ENCODE measurements at regions not wholly inside any gene's neighbourhood (a gene's known extent, or its start where the extent isn't known, plus 50 kb on each side); places are given as distances from the start of the nearest gene placed in this dataset.

- Histone ChIP-seq H3K9ac (ENCODE audit: low read length) (no peak overlapping the region), H3K4me1 (ENCODE audit: control insufficient read depth, insufficient read depth, low read length) (no peaks in the 10 kb centered on the region), H3K27ac (ENCODE audit: low read depth, low read length) (no peak overlapping the region), H3K9me3 (ENCODE audit: control insufficient read depth, insufficient read depth, low read depth, low read length) (peaks cover 14% of the 10 kb centered on the region; the same call in 1 of the 2 replicates), H3K36me3 (ENCODE audit: control insufficient read depth, insufficient read depth, low read length) (no peaks in the 10 kb centered on the region), H3K4me3 (ENCODE audit: low read depth, low read length) (no peak overlapping the region), H3K27me3 (ENCODE audit: control insufficient read depth, insufficient read depth, low read length) (no peaks in the 10 kb centered on the region)
Measured at GRCh38 chr10:88172159-88172558, 308.7 kb downstream of the PTEN start.

- H3K27me3 ChIP-seq (ENCODE audit: control insufficient read depth, insufficient read depth, low read length), result no peaks in the 10 kb centered on the region
- no peak overlapping the region for H3K9ac ChIP-seq (ENCODE audit: low read length)
- no peaks in the 10 kb centered on the region for H3K4me1 ChIP-seq (ENCODE audit: control insufficient read depth, insufficient read depth, low read length)
- H3K4me3 ChIP-seq (ENCODE audit: low read depth, low read length), result no peak overlapping the region
- no peaks in the 10 kb centered on the region for H3K36me3 ChIP-seq (ENCODE audit: control insufficient read depth, insufficient read depth, low read length)
- peaks cover 1% of the 10 kb centered on the region; the same call in 1 of the 2 replicates for H3K9me3 ChIP-seq (ENCODE audit: control insufficient read depth, insufficient read depth, low read depth, low read length)
- no peak overlapping the region for H3K27ac ChIP-seq (ENCODE audit: low read depth, low read length)
Measured at GRCh38 chr10:88174391-88174790, 311.0 kb downstream of the PTEN start.

GRCh38 chr10:88178758-88179157, 315.3 kb downstream of the PTEN start:
- Histone ChIP-seq H3K9ac (ENCODE audit: low read length) (no peak overlapping the region), H3K27ac (ENCODE audit: low read depth, low read length) (no peak overlapping the region), H3K9me3 (ENCODE audit: control insufficient read depth, insufficient read depth, low read depth, low read length) (no peaks in the 10 kb centered on the region), H3K4me1 (ENCODE audit: control insufficient read depth, insufficient read depth, low read length) (no peaks in the 10 kb centered on the region), H3K36me3 (ENCODE audit: control insufficient read depth, insufficient read depth, low read length) (no peaks in the 10 kb centered on the region), H3K27me3 (ENCODE audit: control insufficient read depth, insufficient read depth, low read length) (no peaks in the 10 kb centered on the region), H3K4me3 (ENCODE audit: low read depth, low read length) (no peak overlapping the region)

GRCh38 chr10:88179831-88180230, 316.4 kb downstream of the PTEN start:
- Histone ChIP-seq H3K9ac (ENCODE audit: low read length) (no peak overlapping the region), H3K27me3 (ENCODE audit: control insufficient read depth, insufficient read depth, low read length) (no peaks in the 10 kb centered on the region), H3K27ac (ENCODE audit: low read depth, low read length) (no peak overlapping the region), H3K4me1 (ENCODE audit: control insufficient read depth, insufficient read depth, low read length) (no peaks in the 10 kb centered on the region), H3K36me3 (ENCODE audit: control insufficient read depth, insufficient read depth, low read length) (no peaks in the 10 kb centered on the region), H3K9me3 (ENCODE audit: control insufficient read depth, insufficient read depth, low read depth, low read length) (no peaks in the 10 kb centered on the region), H3K4me3 (ENCODE audit: low read depth, low read length) (no peak overlapping the region)

GRCh38 chr10:88181902-88182600, 318.6 kb downstream of the PTEN start:
- Histone ChIP-seq H3K36me3 (ENCODE audit: control insufficient read depth, insufficient read depth, low read length) (no peaks in the 10 kb centered on the region), H3K9me3 (ENCODE audit: control insufficient read depth, insufficient read depth, low read depth, low read length) (no peaks in the 10 kb centered on the region), H3K9ac (ENCODE audit: low read length) (no peak overlapping the region), H3K27me3 (ENCODE audit: control insufficient read depth, insufficient read depth, low read length) (no peaks in the 10 kb centered on the region), H3K4me1 (ENCODE audit: control insufficient read depth, insufficient read depth, low read length) (no peaks in the 10 kb centered on the region), H3K4me3 (ENCODE audit: low read depth, low read length) (no peak overlapping the region), H3K27ac (ENCODE audit: low read depth, low read length) (no peak overlapping the region)

GRCh38 chr10:88182601-88182930, 319.1 kb downstream of the PTEN start:
- H3K9ac ChIP-seq (ENCODE audit: low read length), result no peak overlapping the region
- no peaks in the 10 kb centered on the region for H3K9me3 ChIP-seq (ENCODE audit: control insufficient read depth, insufficient read depth, low read depth, low read length)
- H3K27ac ChIP-seq (ENCODE audit: low read depth, low read length), result no peak overlapping the region
- H3K4me3 ChIP-seq (ENCODE audit: low read depth, low read length), result no peak overlapping the region
- no peaks in the 10 kb centered on the region for H3K27me3 ChIP-seq (ENCODE audit: control insufficient read depth, insufficient read depth, low read length)
- H3K36me3 ChIP-seq (ENCODE audit: control insufficient read depth, insufficient read depth, low read length), result no peaks in the 10 kb centered on the region
- H3K4me1 ChIP-seq (ENCODE audit: control insufficient read depth, insufficient read depth, low read length), result no peaks in the 10 kb centered on the region

GRCh38 chr10:88184543-88185297, 321.3 kb downstream of the PTEN start:
- H3K9me3 ChIP-seq (ENCODE audit: control insufficient read depth, insufficient read depth, low read depth, low read length), result no peaks in the 10 kb centered on the region
- no peak overlapping the region for H3K4me3 ChIP-seq (ENCODE audit: low read depth, low read length)
- H3K9ac ChIP-seq (ENCODE audit: low read length), result no peak overlapping the region
- H3K27ac ChIP-seq (ENCODE audit: low read depth, low read length), result no peak overlapping the region
- H3K36me3 ChIP-seq (ENCODE audit: control insufficient read depth, insufficient read depth, low read length), result no peaks in the 10 kb centered on the region
- no peaks in the 10 kb centered on the region for H3K4me1 ChIP-seq (ENCODE audit: control insufficient read depth, insufficient read depth, low read length)
- no peaks in the 10 kb centered on the region for H3K27me3 ChIP-seq (ENCODE audit: control insufficient read depth, insufficient read depth, low read length)

GRCh38 chr10:88185830-88186229, 322.4 kb downstream of the PTEN start:
- Histone ChIP-seq H3K27me3 (ENCODE audit: control insufficient read depth, insufficient read depth, low read length) (no peaks in the 10 kb centered on the region), H3K9me3 (ENCODE audit: control insufficient read depth, insufficient read depth, low read depth, low read length) (no peaks in the 10 kb centered on the region), H3K36me3 (ENCODE audit: control insufficient read depth, insufficient read depth, low read length) (no peaks in the 10 kb centered on the region), H3K27ac (ENCODE audit: low read depth, low read length) (no peak overlapping the region), H3K4me3 (ENCODE audit: low read depth, low read length) (no peak overlapping the region), H3K4me1 (ENCODE audit: control insufficient read depth, insufficient read depth, low read length) (no peaks in the 10 kb centered on the region), H3K9ac (ENCODE audit: low read length) (no peak overlapping the region)

- no peaks in the 10 kb centered on the region for H3K36me3 ChIP-seq (ENCODE audit: control insufficient read depth, insufficient read depth, low read length)
- no peak overlapping the region for H3K4me3 ChIP-seq (ENCODE audit: low read depth, low read length)
- H3K9ac ChIP-seq (ENCODE audit: low read length), result no peak overlapping the region
- no peaks in the 10 kb centered on the region for H3K27me3 ChIP-seq (ENCODE audit: control insufficient read depth, insufficient read depth, low read length)
- H3K27ac ChIP-seq (ENCODE audit: low read depth, low read length), result no peak overlapping the region
- no peaks in the 10 kb centered on the region for H3K9me3 ChIP-seq (ENCODE audit: control insufficient read depth, insufficient read depth, low read depth, low read length)
- no peaks in the 10 kb centered on the region for H3K4me1 ChIP-seq (ENCODE audit: control insufficient read depth, insufficient read depth, low read length)
Measured at GRCh38 chr10:88186335-88186734, 322.9 kb downstream of the PTEN start.

GRCh38 chr10:88187472-88187871, 324.0 kb downstream of the PTEN start:
- no peaks in the 10 kb centered on the region for H3K9me3 ChIP-seq (ENCODE audit: control insufficient read depth, insufficient read depth, low read depth, low read length)
- no peaks in the 10 kb centered on the region for H3K27me3 ChIP-seq (ENCODE audit: control insufficient read depth, insufficient read depth, low read length)
- no peaks in the 10 kb centered on the region for H3K36me3 ChIP-seq (ENCODE audit: control insufficient read depth, insufficient read depth, low read length)
- no peak overlapping the region for H3K9ac ChIP-seq (ENCODE audit: low read length)
- no peaks in the 10 kb centered on the region for H3K4me1 ChIP-seq (ENCODE audit: control insufficient read depth, insufficient read depth, low read length)
- no peak overlapping the region for H3K4me3 ChIP-seq (ENCODE audit: low read depth, low read length)
- no peak overlapping the region for H3K27ac ChIP-seq (ENCODE audit: low read depth, low read length)

- Histone ChIP-seq H3K36me3 (ENCODE audit: control insufficient read depth, insufficient read depth, low read length) (no peaks in the 10 kb centered on the region), H3K9me3 (ENCODE audit: control insufficient read depth, insufficient read depth, low read depth, low read length) (no peaks in the 10 kb centered on the region), H3K9ac (ENCODE audit: low read length) (no peak overlapping the region), H3K27me3 (ENCODE audit: control insufficient read depth, insufficient read depth, low read length) (no peaks in the 10 kb centered on the region), H3K4me1 (ENCODE audit: control insufficient read depth, insufficient read depth, low read length) (peaks cover 3% of the 10 kb centered on the region; the same call in 1 of the 2 replicates), H3K27ac (ENCODE audit: low read depth, low read length) (no peak overlapping the region), H3K4me3 (ENCODE audit: low read depth, low read length) (no peak overlapping the region)
Measured at GRCh38 chr10:88190123-88190522, 326.7 kb downstream of the PTEN start.

All from HUES6 (cell line).